H9 (cell line): ENCODE measurements at regions not wholly inside any gene's neighbourhood (a gene's known extent, or its start where the extent isn't known, plus 50 kb on each side); places are given as distances from the start of the nearest gene placed in this dataset.

Experiments
- DNase-seq: peaks from one replicate; pipeline ENCODE4 v3.0.0-alpha.2; 2017
- H2AFZ ChIP-seq: one replicate; pipeline ENCODE4 v1.6.1; 2013; ENCODE audit warnings: mild to moderate bottlenecking, low read length, control low read depth, moderate library complexity
- H2AK5ac ChIP-seq: 2 replicates; pipeline ENCODE4 v1.6.1; 2013; ENCODE audit warnings: low read length, control low read depth, mixed read lengths; ENCODE audit not compliant: insufficient read length
- H2BK120ac ChIP-seq: one replicate; pipeline ENCODE4 v1.6.1; 2013; ENCODE audit warnings: low read depth, mild to moderate bottlenecking, low read length, control low read depth, inconsistent platforms; ENCODE audit not compliant: poor library complexity, severe bottlenecking
- H2BK12ac ChIP-seq: 2 replicates; pipeline ENCODE4 v1.6.1; 2013; ENCODE audit warnings: low read length, control low read depth, mixed read lengths, low read depth; ENCODE audit not compliant: insufficient read length
- H2BK15ac ChIP-seq: 2 replicates; pipeline ENCODE4 v1.6.1; 2013; ENCODE audit warnings: low read depth, low read length, control low read depth
- H2BK20ac ChIP-seq: one replicate; pipeline ENCODE4 v1.6.1; 2013; ENCODE audit warnings: low read depth, mild to moderate bottlenecking, low read length, control low read depth, inconsistent platforms; ENCODE audit not compliant: poor library complexity, severe bottlenecking
- H2BK5ac ChIP-seq: 2 replicates; pipeline ENCODE4 v1.6.1; 2013; ENCODE audit warnings: low read length, control low read depth, mixed read lengths; ENCODE audit not compliant: insufficient read length
- H3K14ac ChIP-seq: 2 replicates; pipeline ENCODE4 v1.6.1; 2013; ENCODE audit warnings: low read length, control low read depth; ENCODE audit not compliant: insufficient read depth
- H3K18ac ChIP-seq: 2 replicates; pipeline ENCODE4 v1.6.1; 2013; ENCODE audit warnings: low read depth, mild to moderate bottlenecking, mixed read lengths, low read length, control low read depth; ENCODE audit not compliant: insufficient read length
- H3K23ac ChIP-seq: 2 replicates; pipeline ENCODE4 v1.6.1; 2013; ENCODE audit warnings: low read length, control low read depth, mixed read lengths, low read depth; ENCODE audit not compliant: insufficient read length
- H3K23me2 ChIP-seq: 2 replicates; pipeline ENCODE4 v1.6.1; 2013; ENCODE audit warnings: low read depth, mild to moderate bottlenecking, mixed read lengths, low read length, control low read depth; ENCODE audit not compliant: insufficient read length, poor library complexity, severe bottlenecking
- H3K27ac ChIP-seq: 2 replicates; pipeline ENCODE4 v1.5.1; 2013; ENCODE audit warnings: low read length, control low read depth, mixed read lengths, low read depth; ENCODE audit not compliant: insufficient read length
- H3K27me3 ChIP-seq: 2 replicates; pipeline ENCODE4 v1.6.1; 2013; ENCODE audit warnings: low read length, control low read depth, inconsistent platforms; ENCODE audit not compliant: insufficient read depth
- H3K4ac ChIP-seq: 2 replicates; pipeline ENCODE4 v1.6.1; 2013; ENCODE audit warnings: low read depth, mild to moderate bottlenecking, control low read depth, inconsistent platforms, low read length, moderate library complexity
- H3K4me1 ChIP-seq: 2 replicates; pipeline ENCODE4 v1.6.1; 2013; ENCODE audit warnings: low read length, control low read depth, inconsistent platforms; ENCODE audit not compliant: insufficient read depth
- H3K4me2 ChIP-seq: 2 replicates; pipeline ENCODE4 v1.6.1; 2013; ENCODE audit warnings: low read length, control low read depth, mixed read lengths; ENCODE audit not compliant: insufficient read length, insufficient read depth
- H3K56ac ChIP-seq: 2 replicates; pipeline ENCODE4 v1.6.1; 2013; ENCODE audit warnings: low read depth, mild to moderate bottlenecking, mixed read lengths, low read length, control low read depth; ENCODE audit not compliant: insufficient read length
- H3K79me1 ChIP-seq: 2 replicates; pipeline ENCODE4 v1.6.1; 2013; ENCODE audit warnings: low read depth, mild to moderate bottlenecking, moderate library complexity, low read length, control low read depth, inconsistent platforms; ENCODE audit not compliant: insufficient read depth, poor library complexity, severe bottlenecking
- H3K79me2 ChIP-seq: 2 replicates; pipeline ENCODE4 v1.6.1; 2013; ENCODE audit warnings: low read length, control low read depth, inconsistent platforms; ENCODE audit not compliant: insufficient read depth
- H3K9ac ChIP-seq: 2 replicates; pipeline ENCODE4 v1.6.1; 2013; ENCODE audit warnings: low read length, control low read depth, mixed read lengths; ENCODE audit not compliant: insufficient read length; ENCODE audit errors: extremely low read depth
- H3K9me3 ChIP-seq: one replicate; pipeline ENCODE4 v1.6.1; 2013; ENCODE audit warnings: low read depth, low read length, inconsistent platforms; ENCODE audit not compliant: control insufficient read depth
- H3T11ph ChIP-seq: one replicate; pipeline ENCODE4 v1.6.1; 2013; ENCODE audit warnings: mild to moderate bottlenecking, low read length, control low read depth, inconsistent platforms
- H4K20me1 ChIP-seq: one replicate; pipeline ENCODE4 v1.6.1; 2013; ENCODE audit not compliant: control insufficient read depth, insufficient read length, insufficient read depth
- H4K5ac ChIP-seq: 2 replicates; pipeline ENCODE4 v1.6.1; 2013; ENCODE audit warnings: low read depth, mild to moderate bottlenecking, mixed read lengths, low read length, control low read depth; ENCODE audit not compliant: insufficient read length
- H4K8ac ChIP-seq: replicated peaks from 2 replicates; pipeline ENCODE4 v1.6.1; 2013; ENCODE audit warnings: low read length, control low read depth, mixed read lengths, low read depth; ENCODE audit not compliant: insufficient read length
- H4K91ac ChIP-seq: 2 replicates; pipeline ENCODE4 v1.6.1; 2013; ENCODE audit warnings: low read depth, mild to moderate bottlenecking, moderate library complexity, mixed read lengths, low read length, control low read depth; ENCODE audit not compliant: insufficient read length
- H3K27ac Mint-ChIP-seq, 3 experiments: 2 replicates in 2 of 3; 3 replicates in 1 of 3; pipeline ENCODE4 v1.8.0; 2020 to 2021; ENCODE audit warnings: mixed read lengths in 3 of 3, mild to moderate bottlenecking in 1 of 3, moderate library complexity in 1 of 3
- H3K27me3 Mint-ChIP-seq: 2 replicates; pipeline ENCODE4 v1.8.0; 2021; ENCODE audit warnings: low read depth, mild to moderate bottlenecking, moderate library complexity, mixed read lengths
- H3K36me3 Mint-ChIP-seq, 3 experiments: 2 replicates in 2 of 3; 3 replicates in 1 of 3; pipeline ENCODE4 v1.8.0; 2020 to 2021; ENCODE audit warnings: low read depth in 3 of 3, mixed read lengths in 3 of 3; ENCODE audit not compliant: insufficient read depth in 1 of 3
- H3K4me1 Mint-ChIP-seq, 2 experiments: 2 replicates each; pipeline ENCODE4 v1.8.0; 2020; ENCODE audit warnings: mixed read lengths in 2 of 2
- H3K4me3 Mint-ChIP-seq, 2 experiments: 2 replicates in 1 of 2; 3 replicates in 1 of 2; pipeline ENCODE4 v1.8.0; 2020 to 2021; ENCODE audit warnings: mild to moderate bottlenecking in 2 of 2, mixed read lengths in 2 of 2, moderate library complexity in 1 of 2
- H3K9me3 Mint-ChIP-seq, 2 experiments: 2 replicates in 1 of 2; 3 replicates in 1 of 2; pipeline ENCODE4 v1.8.0; 2020; ENCODE audit warnings: mild to moderate bottlenecking in 2 of 2, mixed read lengths in 2 of 2, moderate library complexity in 1 of 2
- CTCF ChIP-seq: fragments of 200-600 bp; sonication (generic); conservative IDR thresholded peaks from 3 replicates; pipeline ENCODE4 v1.8.0; 2021; ENCODE audit warnings: antibody characterized with exemption, mild to moderate bottlenecking
- WGBS: extraction: QIAGEN DNeasy Blood & Tissue Kit; methylation state at CpG from one replicate; pipeline ENCODE4 v1.1.7; 2013; ENCODE audit warnings: missing lambda C conversion rate, low lambda C conversion rate, mixed read lengths; ENCODE audit not compliant: insufficient read length; ENCODE audit errors: extremely low coverage; 5-methylcytosine and 5-hydroxymethylcytosine counted together

- no peak overlapping the region for H3K27ac Mint-ChIP-seq
- Histone ChIP-seq H3T11ph (no peak overlapping the region), H3K18ac (no peak overlapping the region), H4K5ac (no peak overlapping the region), H2BK12ac (no peak overlapping the region), H3K79me2 (no peaks in the 10 kb centered on the region), H2BK5ac (no peak overlapping the region), H3K4me1 (no peaks in the 10 kb centered on the region), H3K23ac (no peak overlapping the region), H3K79me1 (no peaks in the 10 kb centered on the region), H2BK15ac (no peak overlapping the region), H2AFZ (no peak overlapping the region), H4K91ac (no peak overlapping the region), H3K14ac (no peak overlapping the region), H3K56ac (no peak overlapping the region), H3K9me3 (no peaks in the 10 kb centered on the region), H3K27me3 (no peaks in the 10 kb centered on the region), H3K9ac (no peak overlapping the region), H4K8ac (no peak overlapping the region), H3K4me2 (no peak overlapping the region), H4K20me1 (no peaks in the 10 kb centered on the region), H3K27ac (no peak overlapping the region), H3K23me2 (no peaks in the 10 kb centered on the region), H2BK120ac (no peak overlapping the region), H2BK20ac (no peak overlapping the region), H3K4ac (no peak overlapping the region), H2AK5ac (no peak overlapping the region)
- WGBS = no CpG with 5 or more reads among the region's 2 CpGs
- no peak for DNase-seq
- peaks cover 16% of the 10 kb centered on the region for H3K27me3 Mint-ChIP-seq
- H3K36me3 Mint-ChIP-seq = no peaks in the 10 kb centered on the region; a peak in 1 of 7 replicates
- no peaks in the 10 kb centered on the region for H3K9me3 Mint-ChIP-seq
- TF ChIP-seq CTCF = no peak
- H3K4me1 Mint-ChIP-seq = no peaks in the 10 kb centered on the region
- H3K4me3 Mint-ChIP-seq = no peak overlapping the region
Measured at GRCh38 chr2:217085543-217085942, 225.7 kb upstream of the TNP1 start.
